Putamen (tissue), 1 donor: ENCODE measurements at regions not wholly inside any gene's neighbourhood (a gene's known extent, or its start where the extent isn't known, plus 50 kb on each side); places are given as distances from the start of the nearest gene placed in this dataset.

Source experiments
- DNase-seq: peaks from one replicate; pipeline ENCODE4 v3.0.0-alpha.2; 2016; ENCODE audit warnings: low spot score

- no peak for DNase-seq
Observed at GRCh38 chr18:77911971-77912605, 662.4 kb downstream of the GALR1 start.

GRCh38 chr18:77918730-77919129 lies 669.1 kb downstream of the GALR1 start:
- DNase-seq, result no peak

GRCh38 chr18:77919923-77920322 lies 670.3 kb downstream of the GALR1 start:
- DNase-seq, result no peak

- DNase-seq, result no peak
Observed at GRCh38 chr18:77935342-77935741, 685.7 kb downstream of the GALR1 start.

GRCh38 chr18:77940566-77940965 lies 690.9 kb downstream of the GALR1 start:
- no peak for DNase-seq

- no peak for DNase-seq
Observed at GRCh38 chr18:77944533-77944932, 694.9 kb downstream of the GALR1 start.

GRCh38 chr18:77948567-77948966 lies 698.9 kb downstream of the GALR1 start:
- DNase-seq, result no peak

- DNase-seq, result no peak
Observed at GRCh38 chr18:77949355-77949973, 699.8 kb downstream of the GALR1 start.

GRCh38 chr18:77959248-77959647 lies 709.6 kb downstream of the GALR1 start:
- no peak for DNase-seq

GRCh38 chr18:77960791-77961410 lies 711.3 kb downstream of the GALR1 start:
- DNase-seq, result no peak

- DNase-seq, result no peak
Observed at GRCh38 chr18:77967071-77967470, 717.4 kb downstream of the GALR1 start.

GRCh38 chr18:77967791-77968190 lies 718.1 kb downstream of the GALR1 start:
- no peak for DNase-seq

- DNase-seq, result no peak
Observed at GRCh38 chr18:77969972-77970371, 720.3 kb downstream of the GALR1 start.

GRCh38 chr18:77970814-77971213 lies 721.2 kb downstream of the GALR1 start:
- DNase-seq, result no peak

- DNase-seq, result no peak
Observed at GRCh38 chr18:77973745-77974144, 724.1 kb downstream of the GALR1 start.

- DNase-seq, result no peak
Observed at GRCh38 chr18:77974329-77974728, 724.7 kb downstream of the GALR1 start.

GRCh38 chr18:77977331-77977730 lies 727.7 kb downstream of the GALR1 start:
- DNase-seq, result no peak

- no peak for DNase-seq
Observed at GRCh38 chr18:77980275-77980674, 730.6 kb downstream of the GALR1 start.

GRCh38 chr18:77981874-77982273 lies 732.2 kb downstream of the GALR1 start:
- DNase-seq, result no peak

GRCh38 chr18:77983270-77983669 lies 733.6 kb downstream of the GALR1 start:
- DNase-seq, result no peak

GRCh38 chr18:77984178-77984577 lies 734.5 kb downstream of the GALR1 start:
- no peak for DNase-seq

- DNase-seq, result no peak
Observed at GRCh38 chr18:77984833-77985232, 735.2 kb downstream of the GALR1 start.

GRCh38 chr18:77985526-77986281 lies 736.1 kb downstream of the GALR1 start:
- no peak for DNase-seq
